ENCODE measurements at regions not wholly inside any gene's neighbourhood (a gene's known extent, or its start where the extent isn't known, plus 50 kb on each side); places are given as distances from the start of the nearest gene placed in this dataset.

DNA sequence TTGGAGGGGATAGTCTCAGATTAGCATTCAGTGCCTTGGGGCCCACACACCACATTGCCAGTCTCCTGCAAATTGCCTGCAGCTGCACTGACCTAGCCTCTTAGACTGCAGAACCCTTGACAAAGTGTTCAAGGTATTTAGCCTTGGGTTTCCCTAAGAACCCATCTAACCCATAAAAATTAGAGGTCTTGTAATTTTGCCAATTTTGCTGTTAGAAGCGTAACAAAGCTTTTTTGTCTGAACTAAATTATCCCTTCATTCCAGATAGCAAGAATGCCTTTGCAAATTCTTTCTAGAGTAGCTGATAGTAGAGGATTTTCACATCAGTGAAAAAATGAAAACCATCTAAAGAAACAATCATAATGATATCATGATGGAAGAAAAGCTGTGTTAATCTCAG is 74.0 kb upstream of the CCNG1 start:
- Mint-ChIP-seq H3K27me3 (peaks cover 6% of the 10 kb centered on the region), H3K4me1 (no peaks in the 10 kb centered on the region), H3K9me3 (no peaks in the 10 kb centered on the region), H3K4me3 (no peak overlapping the region), H3K36me3 (no peaks in the 10 kb centered on the region), H3K27ac (no peak overlapping the region)
- no peak for DNase-seq

DNA sequence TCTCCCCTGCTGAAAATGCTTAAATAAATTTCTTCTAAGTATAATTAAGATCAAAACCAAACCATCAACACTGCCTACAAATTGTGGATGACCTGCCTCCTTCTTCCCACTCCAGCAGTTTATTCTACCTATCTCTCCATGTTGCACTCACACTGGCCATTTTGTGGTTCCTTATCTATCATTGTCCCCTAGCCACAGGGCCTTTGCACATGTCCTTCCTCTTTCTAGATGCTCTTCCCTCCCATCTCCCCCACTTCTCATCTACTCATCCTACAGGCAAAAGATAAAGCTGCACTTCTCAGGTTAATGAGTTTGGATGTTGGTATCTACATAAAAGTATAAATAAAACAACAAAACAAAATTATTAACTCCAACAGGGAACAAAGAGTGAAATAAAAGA is 70.6 kb upstream of the CCNG1 start:
- Mint-ChIP-seq H3K36me3 (no peaks in the 10 kb centered on the region), H3K4me1 (no peaks in the 10 kb centered on the region), H3K9me3 (no peaks in the 10 kb centered on the region), H3K4me3 (no peak overlapping the region), H3K27ac (no peak overlapping the region), H3K27me3 (peaks cover 6% of the 10 kb centered on the region)
- no peak for DNase-seq

DNA sequence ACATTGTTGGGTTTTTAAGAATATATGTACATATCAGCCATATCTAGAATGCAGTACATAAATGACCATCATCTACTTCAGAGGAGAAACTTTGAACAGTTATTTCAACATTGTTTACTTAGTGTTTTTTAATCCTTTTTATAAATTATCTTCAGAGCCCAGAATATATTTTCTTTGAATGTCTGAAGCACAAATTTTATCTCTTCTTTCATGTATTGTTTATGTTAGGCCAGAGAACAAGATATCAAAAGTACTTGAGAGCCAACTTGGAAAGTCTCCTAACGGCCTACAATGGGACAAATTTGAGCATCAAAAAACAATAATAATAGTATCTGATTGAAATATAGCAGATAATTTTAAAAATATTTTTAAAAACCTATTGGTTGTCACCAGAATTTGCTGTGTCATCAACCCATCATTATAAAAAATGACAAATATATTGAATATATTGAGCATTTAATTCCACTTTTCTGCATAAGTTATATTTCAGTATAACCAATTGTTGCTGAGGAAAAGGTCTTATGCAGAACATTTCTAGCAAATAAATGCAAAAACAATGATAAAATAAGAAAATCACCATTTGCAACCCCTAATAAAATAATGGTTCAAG is 67.5 kb upstream of the CCNG1 start:
- Mint-ChIP-seq H3K27me3 (no peaks in the 10 kb centered on the region), H3K4me1 (no peaks in the 10 kb centered on the region), H3K36me3 (no peaks in the 10 kb centered on the region), H3K9me3 (no peaks in the 10 kb centered on the region), H3K27ac (no peak overlapping the region), H3K4me3 (no peak overlapping the region)
- no peak for DNase-seq

DNA sequence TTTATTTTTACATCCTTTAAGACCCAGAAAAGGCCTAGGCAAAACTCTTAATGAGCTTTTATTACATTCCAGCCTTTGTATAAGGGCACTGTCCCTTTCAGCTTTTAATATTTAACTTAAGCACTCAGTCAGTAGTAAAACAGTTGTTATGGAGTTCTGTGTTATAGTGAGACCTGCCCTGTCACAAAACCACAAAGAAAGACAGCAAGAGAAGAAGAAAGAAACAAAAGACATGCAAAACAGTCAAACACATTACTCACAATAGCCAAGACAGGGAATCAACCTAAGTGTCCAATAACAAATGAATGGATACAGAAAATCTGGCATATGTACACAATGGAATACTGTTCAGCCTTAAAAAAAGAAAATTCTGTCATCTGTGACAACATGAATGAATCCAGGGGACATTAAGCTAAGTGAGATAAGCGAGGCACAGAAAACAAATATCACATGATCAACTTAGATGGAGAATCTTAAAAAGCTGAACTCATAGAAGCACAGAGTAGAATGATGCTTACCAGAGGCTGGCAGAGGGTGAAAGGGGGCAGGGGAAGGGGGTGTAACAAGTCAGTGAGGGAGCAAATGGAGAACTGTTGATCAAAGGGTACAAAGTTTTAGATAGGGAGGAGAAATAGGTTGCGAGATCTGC is 63.8 kb upstream of the CCNG1 start:
- no peak for DNase-seq
- Mint-ChIP-seq H3K9me3 (no peaks in the 10 kb centered on the region), H3K36me3 (no peaks in the 10 kb centered on the region), H3K4me3 (no peak overlapping the region), H3K4me1 (no peaks in the 10 kb centered on the region), H3K27me3 (peaks cover 7% of the 10 kb centered on the region), H3K27ac (no peak overlapping the region)

DNA sequence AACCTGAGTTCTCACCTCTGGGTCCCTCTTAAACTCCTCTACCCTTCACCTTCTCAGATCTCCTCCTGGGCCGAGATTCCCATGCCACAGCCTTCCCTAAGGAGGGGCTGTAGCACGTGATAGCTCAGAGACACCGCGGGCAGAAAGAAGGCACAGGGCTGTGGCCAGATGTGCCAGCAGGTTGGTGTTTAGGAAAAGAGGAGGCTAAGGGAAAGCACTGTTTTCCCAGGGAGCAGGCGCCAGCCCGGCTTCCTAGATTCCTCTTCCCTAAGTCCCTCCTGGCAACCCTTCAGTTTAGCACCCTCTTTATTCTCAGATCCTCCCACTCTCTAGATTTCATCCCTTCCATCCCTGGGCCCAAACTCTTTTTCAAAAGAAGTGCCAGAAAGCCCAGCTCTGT is 59.4 kb upstream of the CCNG1 start:
- Mint-ChIP-seq H3K27ac (no peak overlapping the region), H3K36me3 (no peaks in the 10 kb centered on the region), H3K4me3 (no peak overlapping the region), H3K27me3 (peaks cover 7% of the 10 kb centered on the region), H3K4me1 (no peaks in the 10 kb centered on the region), H3K9me3 (no peaks in the 10 kb centered on the region)
- DNase-seq: no peak

DNA sequence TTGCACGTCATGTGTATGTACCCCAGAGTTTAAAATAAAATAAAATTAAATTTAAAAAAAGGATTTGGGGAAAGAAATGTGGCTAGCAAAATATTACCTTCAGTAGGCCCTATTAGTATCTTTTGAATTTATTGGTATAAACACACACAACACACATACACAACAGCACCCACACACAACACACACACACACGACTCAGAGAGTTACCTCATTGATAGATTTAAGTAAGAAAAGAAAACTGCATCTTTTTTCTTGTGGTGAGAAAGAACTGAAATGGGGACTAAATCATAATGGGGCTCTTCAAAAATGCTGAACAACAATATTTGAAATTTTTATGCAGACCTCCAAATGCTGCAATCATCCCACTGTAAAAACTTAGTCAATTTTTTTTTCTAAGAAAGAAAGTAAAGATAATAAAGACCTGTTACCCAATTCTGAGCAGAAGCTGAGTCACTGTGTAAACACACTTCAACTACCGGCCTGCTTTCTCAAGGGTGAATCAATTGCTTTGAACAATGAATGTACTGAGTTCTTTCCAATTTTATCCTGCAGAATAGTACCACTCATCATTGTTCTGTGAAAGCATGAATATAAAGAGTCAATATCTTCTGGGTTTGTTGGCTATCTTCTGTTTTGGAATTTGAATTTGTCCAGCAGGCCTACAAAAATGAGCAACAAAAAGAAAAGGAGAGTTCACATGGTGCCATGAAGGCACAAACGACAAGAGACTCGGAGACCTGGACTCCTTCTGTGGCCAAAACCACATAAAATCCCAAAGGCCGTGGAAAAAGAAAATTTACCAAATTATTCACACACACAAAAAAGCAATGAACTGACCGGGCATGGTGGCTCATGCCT is 57.9 kb upstream of the CCNG1 start:
- H3K9me3 Mint-ChIP-seq: no peaks in the 10 kb centered on the region
- no peaks in the 10 kb centered on the region for H3K4me1 Mint-ChIP-seq
- H3K4me3 Mint-ChIP-seq: no peak overlapping the region
- no peaks in the 10 kb centered on the region for H3K36me3 Mint-ChIP-seq
- H3K27me3 Mint-ChIP-seq: peaks cover 7% of the 10 kb centered on the region
- no peak overlapping the region for H3K27ac Mint-ChIP-seq
- DNase-seq: no peak

DNA sequence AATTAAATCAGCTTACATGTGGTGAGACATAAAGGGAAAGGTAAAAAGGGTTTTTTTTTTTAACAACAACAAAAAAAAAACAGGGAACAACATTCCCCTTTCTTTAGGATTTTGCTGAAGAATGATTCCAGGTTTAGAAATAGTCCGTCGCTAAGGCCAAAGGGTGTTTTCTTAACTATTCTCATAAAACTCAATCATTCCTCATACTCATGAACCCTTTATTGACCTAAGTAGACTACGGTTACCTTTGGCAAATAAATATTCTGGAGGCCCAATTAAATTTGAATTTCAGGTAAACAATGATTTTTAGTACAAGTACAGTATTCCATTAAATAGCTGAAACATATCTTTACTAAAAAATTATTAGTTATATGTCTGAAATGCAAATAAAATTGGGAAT is 55.6 kb upstream of the CCNG1 start:
- H3K9me3 Mint-ChIP-seq: no peaks in the 10 kb centered on the region
- DNase-seq: no peak
- no peak overlapping the region for H3K27ac Mint-ChIP-seq
- peaks cover 7% of the 10 kb centered on the region for H3K27me3 Mint-ChIP-seq
- H3K4me3 Mint-ChIP-seq: no peak overlapping the region
- H3K4me1 Mint-ChIP-seq: no peaks in the 10 kb centered on the region
- no peaks in the 10 kb centered on the region for H3K36me3 Mint-ChIP-seq

DNA sequence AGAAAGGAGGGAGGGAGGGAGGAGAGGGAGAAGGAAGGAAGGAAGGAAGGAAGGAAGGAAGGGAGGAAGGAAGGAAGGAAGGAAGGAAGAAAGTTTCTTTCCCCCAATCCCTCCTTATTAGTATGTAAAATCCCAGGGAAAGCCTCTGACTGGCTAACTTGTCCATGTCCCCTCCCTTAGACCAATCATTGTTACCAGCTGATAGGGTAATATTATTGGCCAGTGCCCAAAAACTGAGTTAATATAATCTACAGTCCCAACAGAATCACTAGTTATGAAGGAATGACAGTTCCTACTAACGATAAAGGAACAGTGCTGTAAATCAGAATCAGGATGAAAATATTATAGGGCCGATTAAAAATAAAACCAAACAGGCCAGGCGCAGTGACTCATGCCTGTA is 53.6 kb upstream of the CCNG1 start:
- Mint-ChIP-seq H3K9me3 (no peaks in the 10 kb centered on the region), H3K4me3 (no peak overlapping the region), H3K36me3 (no peaks in the 10 kb centered on the region), H3K27ac (no peak overlapping the region), H3K4me1 (no peaks in the 10 kb centered on the region), H3K27me3 (no peaks in the 10 kb centered on the region)
- no peak for DNase-seq

DNA sequence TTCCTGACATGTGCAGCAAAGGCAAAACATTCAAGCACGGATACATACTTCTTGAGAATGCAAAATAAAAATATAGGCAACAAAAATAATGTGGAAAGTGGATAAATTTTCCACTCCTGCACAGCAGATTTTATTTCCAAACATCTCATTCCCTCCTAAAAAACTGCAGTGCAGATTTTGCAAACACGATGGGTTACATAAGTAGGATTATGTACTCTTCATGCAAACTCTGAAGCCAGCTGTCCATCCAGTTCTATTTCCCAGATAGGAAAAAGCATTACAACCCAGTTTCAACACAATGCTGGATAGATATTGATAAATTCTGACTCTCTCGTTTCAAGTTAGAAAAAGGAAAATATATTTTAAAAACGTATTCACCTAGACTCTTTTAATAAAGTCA is 52.7 kb upstream of the CCNG1 start:
- H3K27ac Mint-ChIP-seq: no peak overlapping the region

DNA sequence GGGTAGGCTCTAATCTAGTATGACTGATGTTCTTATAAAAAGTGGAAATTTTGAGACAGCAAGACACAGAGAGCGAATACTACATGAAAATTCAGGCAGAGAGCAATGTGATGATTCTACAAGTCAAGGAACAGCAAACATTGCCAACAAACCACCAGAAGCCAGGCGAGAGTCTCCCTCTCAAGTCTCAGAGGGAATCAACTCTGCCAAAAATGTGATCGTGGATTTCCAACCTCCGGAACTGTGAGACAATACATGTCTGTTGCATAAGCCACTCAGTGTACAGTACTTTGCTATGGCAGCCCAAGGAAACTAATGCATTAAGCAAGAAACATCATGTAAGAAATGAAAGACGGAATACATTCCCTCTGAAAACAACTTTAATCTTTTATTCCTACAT is 52.1 kb upstream of the CCNG1 start:
- Mint-ChIP-seq H3K4me3 (no peak overlapping the region), H3K27me3 (peaks cover under 1% of the 10 kb centered on the region), H3K4me1 (no peaks in the 10 kb centered on the region), H3K36me3 (no peaks in the 10 kb centered on the region), H3K27ac (no peak overlapping the region), H3K9me3 (peaks cover under 1% of the 10 kb centered on the region)
- DNase-seq: no peak

More for the DNA sequence above, 52.7 kb upstream of the CCNG1 start:
- no peaks in the 10 kb centered on the region for H3K27me3 Mint-ChIP-seq
- no peak for DNase-seq
- H3K4me1 Mint-ChIP-seq: no peaks in the 10 kb centered on the region
- H3K9me3 Mint-ChIP-seq: no peaks in the 10 kb centered on the region
- H3K4me3 Mint-ChIP-seq: no peak overlapping the region
- H3K36me3 Mint-ChIP-seq: no peaks in the 10 kb centered on the region

DNA sequence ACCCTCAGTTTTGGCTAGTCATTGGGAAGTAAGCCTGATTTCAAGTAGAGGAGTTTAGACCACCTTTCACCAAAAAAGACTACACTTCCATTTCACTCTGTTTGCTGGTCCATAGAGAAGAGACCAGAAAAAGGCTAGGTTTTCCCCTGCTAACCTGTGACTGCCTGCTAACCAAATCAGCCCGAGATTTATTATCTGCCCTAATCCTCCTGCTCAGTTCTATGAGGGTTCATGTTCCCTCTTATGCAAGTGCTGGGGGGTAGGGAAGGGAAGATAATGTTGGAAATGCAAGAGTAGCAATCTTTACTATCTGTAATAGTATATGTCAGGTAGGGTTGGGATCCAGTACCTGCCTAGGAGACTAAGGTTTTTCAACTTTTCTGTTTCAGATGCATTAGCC is 51.6 kb upstream of the CCNG1 start:
- peaks cover 3% of the 10 kb centered on the region for H3K9me3 Mint-ChIP-seq
- H3K4me3 Mint-ChIP-seq: no peak overlapping the region
- no peak overlapping the region for H3K27ac Mint-ChIP-seq
- peaks cover 4% of the 10 kb centered on the region for H3K27me3 Mint-ChIP-seq
- DNase-seq: no peak
- no peaks in the 10 kb centered on the region for H3K4me1 Mint-ChIP-seq
- H3K36me3 Mint-ChIP-seq: no peaks in the 10 kb centered on the region

DNA sequence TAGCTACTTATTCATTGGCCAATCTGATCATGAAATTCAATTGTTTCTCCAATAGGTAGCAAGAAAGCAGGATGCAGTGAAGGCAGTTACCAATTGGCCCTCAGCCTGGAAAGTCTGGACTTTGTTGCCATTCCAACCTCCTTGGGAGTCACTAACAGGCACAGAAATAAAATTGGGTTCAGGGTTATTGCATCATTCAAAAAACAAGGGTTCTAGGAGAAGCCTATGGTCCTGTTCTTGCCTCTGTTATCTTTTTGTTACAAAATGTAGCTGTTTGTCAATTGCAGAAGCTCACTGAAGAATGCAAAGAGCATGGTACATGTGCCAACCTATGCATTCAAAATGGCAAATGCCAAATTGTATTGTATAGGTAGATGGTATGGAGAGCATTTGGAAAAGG is 51.0 kb upstream of the CCNG1 start:
- Mint-ChIP-seq H3K4me1 (no peaks in the 10 kb centered on the region), H3K4me3 (no peak overlapping the region), H3K36me3 (peaks cover 2% of the 10 kb centered on the region), H3K27ac (no peak overlapping the region), H3K27me3 (peaks cover 9% of the 10 kb centered on the region), H3K9me3 (peaks cover 3% of the 10 kb centered on the region)
- no peak for DNase-seq

DNA sequence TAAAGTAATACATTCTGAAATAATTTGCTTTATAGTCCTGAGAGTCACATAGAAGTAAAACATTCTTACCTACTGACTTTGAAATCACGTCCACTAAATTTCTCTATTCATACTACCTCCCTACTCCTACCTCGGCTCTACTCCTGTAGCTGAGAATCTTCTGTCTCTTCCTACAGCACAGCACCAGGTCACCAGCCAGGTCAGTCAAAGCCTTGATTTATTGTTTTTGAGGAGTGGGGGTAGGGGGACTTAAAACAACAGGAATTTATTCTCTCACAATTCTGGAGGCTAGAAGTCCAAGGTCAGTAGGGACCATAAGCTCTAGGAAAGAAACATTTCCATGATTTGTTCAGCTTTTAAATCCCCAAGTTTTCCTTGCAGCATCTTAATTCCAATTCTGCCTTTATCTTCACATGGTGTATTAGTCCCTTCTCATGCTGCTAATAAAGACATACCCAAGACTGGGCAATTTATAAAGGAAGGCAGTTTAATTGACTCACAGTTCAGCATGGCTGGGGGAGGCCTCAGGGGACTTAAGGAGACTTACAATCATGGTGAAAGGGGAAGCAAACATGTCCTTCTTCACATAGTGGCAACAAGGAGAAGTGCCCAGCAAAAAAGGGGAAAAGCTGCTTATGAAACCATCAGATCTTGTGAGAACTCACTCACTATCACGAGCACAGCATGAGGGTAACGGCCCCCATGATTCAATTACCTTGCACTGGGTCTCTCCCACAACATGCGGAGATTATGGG is 49.6 kb upstream of the CCNG1 start:
- H3K4me1 Mint-ChIP-seq: no peaks in the 10 kb centered on the region
- H3K4me3 Mint-ChIP-seq: no peak overlapping the region
- H3K9me3 Mint-ChIP-seq: peaks cover 3% of the 10 kb centered on the region
- peaks cover 21% of the 10 kb centered on the region for H3K27me3 Mint-ChIP-seq
- no peak overlapping the region for H3K27ac Mint-ChIP-seq
- DNase-seq: no peak
- peaks cover 2% of the 10 kb centered on the region for H3K36me3 Mint-ChIP-seq

Measured in activated naive CD8-positive, alpha-beta T cell treated with anti-CD3 and anti-CD28 coated beads for 36 hours (primary cell).